Suppressor macrophage treated with lipopolysaccharide for 4 hours (primary cell): ENCODE measurements at regions not wholly inside any gene's neighbourhood (a gene's known extent, or its start where the extent isn't known, plus 50 kb on each side); places are given as distances from the start of the nearest gene placed in this dataset.

Source experiments
- DNase-seq: peaks from one replicate; pipeline ENCODE4 v3.0.0-alpha.2; 2020

GRCh38 chr17:72430611-72431432, 310.0 kb downstream of the SOX9 start:
- no peak for DNase-seq

- no peak for DNase-seq
These were observed 311.4 kb downstream of the SOX9 start for GRCh38 chr17:72432143-72432621.

- DNase-seq: no peak
These were observed 312.1 kb downstream of the SOX9 start for GRCh38 chr17:72432881-72433280.

GRCh38 chr17:72433797-72434196, 313.0 kb downstream of the SOX9 start:
- DNase-seq: no peak

- no peak for DNase-seq
These were observed 313.8 kb downstream of the SOX9 start for GRCh38 chr17:72434581-72434980.

- DNase-seq: no peak
These were observed 314.3 kb downstream of the SOX9 start for GRCh38 chr17:72434991-72435618.

GRCh38 chr17:72438783-72439182, 318.0 kb downstream of the SOX9 start:
- no peak for DNase-seq

GRCh38 chr17:72439893-72440502, 319.2 kb downstream of the SOX9 start:
- DNase-seq: no peak

GRCh38 chr17:72440961-72441360, 320.1 kb downstream of the SOX9 start:
- DNase-seq: no peak

GRCh38 chr17:72441909-72442308, 321.1 kb downstream of the SOX9 start:
- no peak for DNase-seq

- DNase-seq: no peak
These were observed 323.8 kb downstream of the SOX9 start for GRCh38 chr17:72444517-72445054.

DNA sequence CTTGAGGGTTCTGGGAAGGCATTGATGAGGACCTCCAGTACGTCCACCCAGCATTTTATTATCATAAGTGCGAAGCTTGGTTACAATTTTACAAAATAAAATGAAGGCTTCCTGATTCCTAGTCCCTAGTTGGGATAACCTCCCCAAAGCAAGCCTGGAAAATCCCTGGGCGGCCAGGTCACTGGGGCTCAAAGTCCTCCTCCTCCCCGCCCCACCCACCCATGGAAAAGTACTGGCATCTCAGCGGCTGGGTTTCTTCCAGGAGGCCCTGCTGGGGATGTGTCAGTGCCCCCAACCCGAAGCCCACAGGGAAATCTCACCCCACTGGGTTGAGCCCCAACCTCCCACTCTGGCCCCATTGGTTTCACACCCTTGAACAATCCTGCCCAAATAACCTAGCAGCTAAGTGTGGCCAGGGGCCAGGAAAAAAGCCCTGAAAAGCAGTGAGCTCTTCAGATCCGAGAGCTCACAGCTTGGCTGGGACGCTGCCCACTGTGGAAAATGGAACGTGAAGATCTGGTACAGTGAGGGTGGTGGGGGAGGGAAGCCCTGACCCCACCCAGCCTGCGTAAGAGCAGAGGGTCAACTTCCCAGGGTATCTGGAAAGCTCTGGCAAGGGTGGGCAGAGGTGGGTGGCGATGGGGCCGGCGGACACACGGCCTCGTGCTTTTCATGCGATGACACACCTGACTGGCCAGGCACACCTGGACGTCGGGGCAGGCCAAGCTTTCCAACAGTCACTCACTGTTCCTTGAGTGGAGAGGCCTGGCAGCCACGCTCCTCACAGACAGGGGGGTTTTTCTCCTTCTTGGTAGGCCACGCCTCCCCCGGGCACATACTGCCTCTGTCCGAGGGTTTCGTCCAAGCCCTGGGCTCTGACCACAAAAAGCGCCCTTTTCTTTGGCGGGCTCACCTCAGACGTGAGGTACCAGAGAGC, 324.5 kb downstream of the SOX9 start:
- no peak for DNase-seq

- DNase-seq: no peak
These were observed 325.3 kb downstream of the SOX9 start for GRCh38 chr17:72446118-72446517.

DNA sequence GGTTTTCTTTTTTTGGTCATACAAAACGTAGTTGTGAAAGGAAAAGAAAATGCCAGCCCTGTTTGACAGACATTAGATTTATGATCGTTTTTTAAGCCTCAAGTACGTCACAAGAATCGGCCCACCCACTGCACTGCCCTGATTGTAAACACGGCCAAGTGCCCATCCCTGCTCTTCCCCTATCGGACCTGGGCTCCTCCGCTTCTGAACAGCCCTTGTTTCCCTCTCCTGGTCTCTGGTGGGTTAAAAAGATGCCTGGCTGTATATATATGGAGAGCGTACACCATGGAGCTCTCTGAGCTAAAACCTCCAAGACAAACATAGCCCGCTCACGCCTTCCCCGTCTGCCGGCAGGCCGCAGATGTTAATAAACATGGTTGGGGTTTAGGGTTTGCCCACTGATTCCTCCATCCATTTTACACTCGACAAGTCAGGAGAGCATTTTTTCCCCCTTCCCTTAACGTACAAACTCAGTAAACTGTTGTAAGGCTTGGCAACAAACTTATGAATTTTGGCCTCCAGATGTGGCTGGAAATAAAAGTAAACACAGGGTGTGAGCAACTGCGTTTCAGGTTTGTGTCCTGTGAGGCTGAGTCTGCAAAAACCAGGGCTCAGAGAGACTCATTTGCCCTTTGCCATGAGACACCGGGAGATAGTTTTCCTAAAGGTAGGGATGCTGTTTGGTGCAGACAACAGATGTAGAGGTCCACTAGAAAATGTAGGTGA, 325.9 kb downstream of the SOX9 start:
- no peak for DNase-seq

DNA sequence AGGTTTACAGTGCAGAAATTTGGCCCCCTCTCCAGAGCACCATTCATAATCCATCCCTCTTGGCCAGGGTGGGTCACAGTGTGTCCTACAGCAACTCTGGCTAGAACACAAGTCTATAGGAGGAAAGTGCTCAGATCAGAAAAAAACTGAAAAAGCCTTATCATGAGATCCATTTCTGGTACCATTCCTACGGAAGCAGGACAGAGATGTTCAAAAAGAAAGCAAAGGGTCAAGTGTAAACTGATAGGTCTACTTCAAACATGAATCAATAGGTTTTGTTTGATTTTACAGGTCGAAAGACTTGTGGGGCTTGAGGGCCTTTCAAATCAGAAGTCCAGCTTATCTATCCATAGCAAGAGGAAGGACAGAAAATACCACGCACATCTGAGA, 326.4 kb downstream of the SOX9 start:
- no peak for DNase-seq

- DNase-seq: no peak
These were observed 327.2 kb downstream of the SOX9 start for GRCh38 chr17:72448019-72448418.

DNA sequence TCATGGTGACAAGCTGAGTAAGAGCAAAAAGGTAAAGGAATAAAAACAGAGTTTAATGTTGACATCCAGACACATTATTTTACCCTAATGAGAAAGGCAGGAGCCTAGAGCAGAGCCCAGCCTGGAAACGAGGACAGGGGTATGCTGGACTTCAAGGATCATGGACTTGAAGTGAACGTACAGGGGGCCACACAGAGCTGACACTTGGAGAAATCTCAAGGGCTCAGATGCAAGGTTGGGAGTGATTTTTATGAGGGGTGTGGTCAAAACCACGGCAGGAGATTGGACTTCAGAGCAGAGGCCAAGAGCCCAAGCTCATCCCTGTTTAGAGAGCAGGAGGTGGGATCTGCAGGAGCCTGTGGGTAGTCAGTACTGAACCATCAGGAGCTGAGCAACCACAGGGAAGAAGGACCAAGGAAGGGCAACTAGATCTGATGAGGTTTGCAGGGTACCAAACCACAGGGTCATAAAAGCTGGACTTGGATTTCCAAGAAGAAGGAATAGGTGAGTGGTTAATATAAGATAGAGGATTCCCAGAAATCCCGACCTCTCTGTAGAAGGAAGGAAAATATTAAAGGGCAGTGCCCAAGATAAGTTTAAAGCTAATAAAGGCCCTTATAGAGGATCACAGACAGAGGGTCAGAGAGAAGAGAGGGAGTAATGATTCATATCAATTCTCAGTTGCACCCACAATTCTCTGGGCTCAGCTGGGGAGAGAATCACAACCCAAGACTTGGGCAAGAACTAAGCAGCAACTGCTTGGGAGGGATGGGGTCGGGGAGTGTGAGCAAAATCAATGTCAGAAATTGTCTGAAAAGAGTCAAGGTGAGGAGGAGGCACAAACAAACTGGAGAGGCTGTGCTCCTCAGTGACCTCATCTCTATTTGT, 331.7 kb downstream of the SOX9 start:
- DNase-seq: no peak

DNA sequence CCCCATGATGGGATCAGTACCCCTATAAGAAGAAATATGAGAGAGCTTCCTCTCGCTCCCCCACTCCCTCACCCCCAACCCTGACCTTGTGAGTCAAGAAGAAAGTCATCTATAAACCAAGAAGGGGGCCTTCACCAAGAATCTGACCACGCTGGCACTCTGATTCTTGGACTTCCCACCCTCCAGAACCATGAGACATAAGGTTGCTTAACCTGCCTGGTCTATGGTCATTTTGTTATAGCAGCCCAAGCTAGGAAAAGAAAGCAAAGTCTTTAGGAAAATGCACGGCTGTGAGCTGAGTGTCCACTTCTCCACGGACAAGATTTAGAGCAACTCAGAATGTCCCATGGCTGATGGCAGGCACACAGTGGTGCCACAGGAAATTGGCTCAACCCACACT, 333.5 kb downstream of the SOX9 start:
- DNase-seq: no peak

DNA sequence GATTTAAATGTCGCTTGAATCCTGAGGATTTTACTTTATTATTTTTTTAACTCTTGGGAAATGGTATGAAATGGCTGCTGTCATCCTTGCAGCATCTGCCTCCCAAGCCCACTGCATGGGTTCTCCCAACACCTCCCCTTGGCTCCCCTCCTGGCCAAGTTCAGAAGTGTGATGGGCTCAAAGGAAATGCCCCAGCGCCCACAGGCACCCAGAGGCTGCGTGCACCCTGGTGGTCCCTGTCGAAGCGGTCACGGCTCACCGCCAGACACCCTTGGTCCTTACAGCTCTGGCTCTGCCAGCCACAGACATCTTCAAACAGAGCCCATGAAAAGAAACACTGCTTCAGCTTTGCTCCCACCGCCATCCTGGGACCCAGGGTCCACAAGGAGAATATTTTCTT, 334.7 kb downstream of the SOX9 start:
- DNase-seq: no peak

- no peak for DNase-seq
These were observed 335.3 kb downstream of the SOX9 start for GRCh38 chr17:72456075-72456474.

GRCh38 chr17:72457712-72458111, 336.9 kb downstream of the SOX9 start:
- DNase-seq: no peak
